IMR-90 (cell line): ENCODE measurements at regions not wholly inside any gene's neighbourhood (a gene's known extent, or its start where the extent isn't known, plus 50 kb on each side); places are given as distances from the start of the nearest gene placed in this dataset.

Experiments
- ATAC-seq: fragments of 200-7000 bp; cut with Tn5 transposase; 2 replicates; pipeline ENCODE4 v1.9.1; 2020; ENCODE audit warnings: low read depth, mild to moderate bottlenecking, moderate library complexity
- BruUV-seq: library from RNA; stranded (reverse); fragments of 400-500 nt; replicated peaks from 2 replicates; lab custom pipeline; 2021; lab: Mats Ljungman, UMichigan
- CTCF ChIA-PET: fragments of 300-600 bp; formaldehyde crosslinking; extraction: SDS; loops from one replicate; lab custom pipeline; 2021; ENCODE audit warnings: antibody characterized with exemption; lab: Yijun Ruan, JAX
- POLR2A ChIA-PET: fragments of 300-600 bp; sonication (Branson Sonifier 250); formaldehyde crosslinking; loops from one replicate; lab custom pipeline; 2022; ENCODE audit warnings: antibody characterized with exemption; ENCODE audit not compliant: unreplicated experiment; lab: Charles Lee
- DNase-seq: peaks from one replicate; pipeline ENCODE4 v3.0.0; 2013
- H2AFZ ChIP-seq: replicated peaks from 2 replicates; pipeline ENCODE3; 2013; ENCODE audit warnings: low read length, mild to moderate bottlenecking; ENCODE audit not compliant: poor library complexity
- H2AK5ac ChIP-seq: 2 replicates; pipeline ENCODE4 v1.6.1; 2013; ENCODE audit warnings: low read depth, low read length, inconsistent platforms
- H2AK9ac ChIP-seq: replicated peaks from 2 replicates; pipeline ENCODE3; 2013; ENCODE audit warnings: mild to moderate bottlenecking, low read depth, low read length, moderate library complexity; ENCODE audit not compliant: poor library complexity
- H2BK120ac ChIP-seq: 2 replicates; pipeline ENCODE4 v1.6.1; 2013; ENCODE audit warnings: low read depth, low read length, inconsistent platforms
- H2BK15ac ChIP-seq: 3 replicates; pipeline ENCODE4 v1.6.1; 2013; ENCODE audit warnings: low read depth, low read length, inconsistent platforms
- H2BK20ac ChIP-seq: 2 replicates; pipeline ENCODE4 v1.6.1; 2013; ENCODE audit warnings: low read depth, mild to moderate bottlenecking, inconsistent platforms, low read length, moderate library complexity
- H2BK5ac ChIP-seq: 2 replicates; pipeline ENCODE4 v1.6.1; 2013; ENCODE audit warnings: mild to moderate bottlenecking, low read depth, low read length, inconsistent platforms; ENCODE audit not compliant: poor library complexity, severe bottlenecking
- H3K14ac ChIP-seq: replicated peaks from 2 replicates; pipeline ENCODE4 v1.6.1; 2013; ENCODE audit warnings: low read depth, low read length, inconsistent platforms
- H3K18ac ChIP-seq: 2 replicates; pipeline ENCODE4 v1.6.1; 2013; ENCODE audit warnings: low read depth, low read length, control low read depth
- H3K23ac ChIP-seq: 2 replicates; pipeline ENCODE4 v1.6.1; 2013; ENCODE audit warnings: low read depth, low read length, inconsistent platforms
- H3K27ac ChIP-seq: 2 replicates; pipeline ENCODE4 v1.5.1; 2013; ENCODE audit warnings: mild to moderate bottlenecking, control low read depth, low read length; ENCODE audit not compliant: insufficient read depth
- H3K27me3 ChIP-seq: 2 replicates; pipeline ENCODE4 v1.6.1; 2013; ENCODE audit warnings: low read length; ENCODE audit not compliant: control insufficient read depth, insufficient read depth
- H3K36me3 ChIP-seq: 2 replicates; pipeline ENCODE4 v1.6.1; 2013; ENCODE audit warnings: low read length, mixed read lengths; ENCODE audit not compliant: control insufficient read depth, insufficient read depth
- H3K4ac ChIP-seq: 2 replicates; pipeline ENCODE4 v1.6.1; 2013; ENCODE audit warnings: low read depth, low read length, inconsistent platforms
- H3K4me1 ChIP-seq: 2 replicates; pipeline ENCODE4 v1.6.1; 2013; ENCODE audit warnings: low read length, mixed read lengths; ENCODE audit not compliant: control insufficient read depth, insufficient read depth
- H3K4me2 ChIP-seq: 2 replicates; pipeline ENCODE4 v1.6.1; 2013; ENCODE audit warnings: low read depth, mild to moderate bottlenecking, control low read depth, low read length, moderate library complexity
- H3K4me3 ChIP-seq: 2 replicates; pipeline ENCODE4 v1.5.1; 2013; ENCODE audit warnings: low read depth, mild to moderate bottlenecking, control low read depth, low read length, moderate library complexity; ENCODE audit not compliant: insufficient read depth
- H3K56ac ChIP-seq: 2 replicates; pipeline ENCODE4 v1.6.1; 2013; ENCODE audit warnings: low read length, inconsistent platforms; ENCODE audit not compliant: insufficient read depth; ENCODE audit errors: extremely low read depth
- H3K79me1 ChIP-seq, 2 experiments: 2 replicates each; pipeline ENCODE4 v1.6.1; 2013; ENCODE audit warnings: low read length in 2 of 2, inconsistent platforms in 1 of 2, low read depth in 1 of 2
- H3K9ac ChIP-seq: 2 replicates; pipeline ENCODE4 v1.6.1; 2013; ENCODE audit warnings: low read depth, low read length, control low read depth
- H3K9me1 ChIP-seq: 2 replicates; pipeline ENCODE4 v1.6.1; 2013; ENCODE audit warnings: low read length, inconsistent platforms; ENCODE audit not compliant: insufficient read depth
- H3K9me3 ChIP-seq: 2 replicates; pipeline ENCODE4 v1.6.1; 2013; ENCODE audit warnings: low read length; ENCODE audit not compliant: control insufficient read depth, insufficient read depth
- H4K20me1 ChIP-seq: 2 replicates; pipeline ENCODE4 v1.6.1; 2013; ENCODE audit warnings: low read length, inconsistent platforms; ENCODE audit not compliant: insufficient read depth
- H4K5ac ChIP-seq: 2 replicates; pipeline ENCODE4 v1.6.1; 2013; ENCODE audit warnings: mild to moderate bottlenecking, low read depth, low read length, control low read depth
- H4K8ac ChIP-seq, 2 experiments: 2 replicates each; pipeline ENCODE4 v1.6.1; 2013; ENCODE audit warnings: low read depth in 2 of 2, low read length in 2 of 2, control low read depth in 1 of 2, inconsistent platforms in 1 of 2
- H4K91ac ChIP-seq: 2 replicates; pipeline ENCODE4 v1.6.1; 2013; ENCODE audit warnings: low read depth, low read length, inconsistent platforms; ENCODE audit not compliant: insufficient read depth
- BHLHE40 ChIP-seq: fragments of 150-350 bp; IDR thresholded peaks from 2 replicates; pipeline ENCODE4 v1.6.1; 2016; ENCODE audit warnings: mild to moderate bottlenecking, low read depth, low read length
- CHD1 ChIP-seq: IDR thresholded peaks from 2 replicates; pipeline ENCODE4 v1.6.1; 2012; ENCODE audit warnings: low read depth, low read length, improper control_type of control experiment
- WGBS, 2 experiments: methylation state at CpG; one replicate each; pipeline versions ENCODE4 v1.1.5 to v1.1.7; 2013; ENCODE audit warnings: missing lambda C conversion rate in 2 of 2; ENCODE audit not compliant: insufficient read length in 1 of 2; ENCODE audit errors: extremely low coverage in 2 of 2; 5-methylcytosine and 5-hydroxymethylcytosine counted together
- dilution Hi-C: fragments of 300-500 bp; cut with HindIII; formaldehyde crosslinking; loops from one replicate; pipeline ENCODE4 v1.14.3; 2018; ENCODE audit warnings: low sequenced_read_pairs; ENCODE audit not compliant: unreplicated experiment
- in situ Hi-C: fragments of 300-500 bp; cut with MboI; formaldehyde crosslinking; loops from 3 replicates; pipeline ENCODE4 v1.14.3; 2019; ENCODE audit warnings: low sequenced_read_pairs, inconsistent platforms, mixed read lengths
- intact Hi-C: fragments of 100-400 bp; cut with micrococcal nuclease; formaldehyde crosslinking; loops from 2 replicates; pipeline ENCODE4 v1.10.0; 2022
- TF ChIP-seq, protein P1 (sequence below): conservative IDR thresholded peaks from 2 replicates; pipeline ENCODE4 v1.5.1; 2012; ENCODE audit warnings: mild to moderate bottlenecking, low read depth, low read length, improper control_type of control experiment

DNA sequence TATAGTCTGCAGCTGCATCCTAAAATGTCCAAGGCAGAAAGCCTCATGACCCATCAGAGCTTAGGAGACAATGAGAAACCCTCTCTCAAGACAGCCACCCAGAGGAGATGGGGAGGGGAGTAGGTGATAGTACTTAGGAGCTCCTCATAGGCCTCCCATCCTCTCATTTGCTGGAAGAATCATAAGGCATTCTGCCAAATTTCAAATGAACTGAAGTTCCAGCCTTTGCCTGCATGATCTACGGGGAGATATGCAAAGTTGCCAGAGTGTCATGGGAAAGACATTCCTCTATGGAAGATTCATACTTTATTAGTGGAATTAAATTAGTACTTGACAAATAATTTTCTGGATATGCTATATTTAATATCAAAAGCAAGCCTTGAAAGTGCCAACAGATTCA is 194.1 kb upstream of the GJE1 start:
- ChIA-PET CTCF (no interaction called here), POLR2A (no interaction called here)
- dilution Hi-C loops = no loop called here
- H3K4me2 ChIP-seq = no peak overlapping the region
- H3K4me1 ChIP-seq = no peaks in the 10 kb centered on the region
- H4K20me1 ChIP-seq = no peaks in the 10 kb centered on the region
- no peak overlapping the region for H3K4ac ChIP-seq
- no peak for ATAC-seq
- H4K5ac ChIP-seq = no peak overlapping the region
- H3K4me3 ChIP-seq = no peak overlapping the region
- DNase-seq = no peak
- H3K56ac ChIP-seq = no peak overlapping the region
- in situ Hi-C loops = no loop called here
- H2AFZ ChIP-seq = no peak overlapping the region
- no peak overlapping the region for H2AK9ac ChIP-seq
- H3K23ac ChIP-seq = no peak overlapping the region
- H3K18ac ChIP-seq = no peak overlapping the region
- no TSS peak for BruUV-seq
- no peaks in the 10 kb centered on the region for H3K36me3 ChIP-seq
- H2BK20ac ChIP-seq = no peak overlapping the region
- no peak overlapping the region for H2AK5ac ChIP-seq
- no peak overlapping the region for H4K8ac ChIP-seq
- no CpG with 5 or more reads among the region's 1 CpG for WGBS, 2 experiments
- no peak overlapping the region for H2BK5ac ChIP-seq
- intact Hi-C loops = no loop called here
- H3K9me1 ChIP-seq = no peaks in the 10 kb centered on the region
- H4K91ac ChIP-seq = no peak overlapping the region
- H3K9ac ChIP-seq = no peak overlapping the region
- no peaks in the 10 kb centered on the region for H3K9me3 ChIP-seq
- no peak overlapping the region for H2BK15ac ChIP-seq
- H3K27ac ChIP-seq = no peak overlapping the region
- no peak overlapping the region for H2BK120ac ChIP-seq
- TF ChIP-seq, protein P1, sequence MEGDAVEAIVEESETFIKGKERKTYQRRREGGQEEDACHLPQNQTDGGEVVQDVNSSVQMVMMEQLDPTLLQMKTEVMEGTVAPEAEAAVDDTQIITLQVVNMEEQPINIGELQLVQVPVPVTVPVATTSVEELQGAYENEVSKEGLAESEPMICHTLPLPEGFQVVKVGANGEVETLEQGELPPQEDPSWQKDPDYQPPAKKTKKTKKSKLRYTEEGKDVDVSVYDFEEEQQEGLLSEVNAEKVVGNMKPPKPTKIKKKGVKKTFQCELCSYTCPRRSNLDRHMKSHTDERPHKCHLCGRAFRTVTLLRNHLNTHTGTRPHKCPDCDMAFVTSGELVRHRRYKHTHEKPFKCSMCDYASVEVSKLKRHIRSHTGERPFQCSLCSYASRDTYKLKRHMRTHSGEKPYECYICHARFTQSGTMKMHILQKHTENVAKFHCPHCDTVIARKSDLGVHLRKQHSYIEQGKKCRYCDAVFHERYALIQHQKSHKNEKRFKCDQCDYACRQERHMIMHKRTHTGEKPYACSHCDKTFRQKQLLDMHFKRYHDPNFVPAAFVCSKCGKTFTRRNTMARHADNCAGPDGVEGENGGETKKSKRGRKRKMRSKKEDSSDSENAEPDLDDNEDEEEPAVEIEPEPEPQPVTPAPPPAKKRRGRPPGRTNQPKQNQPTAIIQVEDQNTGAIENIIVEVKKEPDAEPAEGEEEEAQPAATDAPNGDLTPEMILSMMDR = no peak
- TF ChIP-seq BHLHE40 = no peak
- TF ChIP-seq CHD1 = no peak
- no peaks in the 10 kb centered on the region for H3K27me3 ChIP-seq
- no peak overlapping the region for H3K14ac ChIP-seq
- H3K79me1 ChIP-seq = no peaks in the 10 kb centered on the region
